HepG2 (cell line): ENCODE measurements at regions not wholly inside any gene's neighbourhood (a gene's known extent, or its start where the extent isn't known, plus 50 kb on each side); places are given as distances from the start of the nearest gene placed in this dataset.

ENCODE experiments used
- ATAC-seq: fragments of 200-7000 bp; cut with Tn5 transposase; 3 replicates; pipeline ENCODE4 v1.9.1; 2020; ENCODE audit warnings: mild to moderate bottlenecking, moderate library complexity
- BruUV-seq: library from RNA; stranded (reverse); fragments of 400-500 nt; replicated peaks from 2 replicates; lab custom pipeline; 2021; lab: Mats Ljungman, UMichigan
- CTCF ChIA-PET: fragments of 300-600 bp; formaldehyde crosslinking; extraction: SDS; loops from one replicate; lab custom pipeline; 2021; ENCODE audit warnings: low total read pairs, inconsistent platforms, low intra/inter-chr PET ratio; lab: Yijun Ruan, JAX
- POLR2A ChIA-PET: fragments of 350-600 bp; sonication (Branson Sonifier 250); formaldehyde crosslinking; loops from one replicate; lab custom pipeline; 2020; ENCODE audit warnings: antibody characterized with exemption, inconsistent platforms; lab: Yijun Ruan, JAX
- DNase-seq: peaks from one replicate; pipeline ENCODE4 v3.0.0-alpha.2; 2015; ENCODE audit warnings: low spot score
- FAIRE-seq: peaks from 3 replicates; lab custom pipeline; 2011; peaks lifted over from hg19 to GRCh38; lab: Jason Lieb, UNC
- H2AFZ ChIP-seq: one replicate; pipeline ENCODE4 v1.6.1; 2011; ENCODE audit warnings: low read length, inconsistent platforms
- H3K27ac ChIP-seq: fragments of 300-600 bp; 3 replicates; pipeline ENCODE4 v1.8.0; 2011; ENCODE audit warnings: mixed run types, mild to moderate bottlenecking, mixed read lengths, low read length, inconsistent platforms; ENCODE audit not compliant: insufficient read depth; ENCODE audit errors: extremely low read length
- H3K27me3 ChIP-seq, 2 experiments: fragments of 200-600 bp in 1 of 2; 2 replicates in 1 of 2; 3 replicates in 1 of 2; pipeline versions ENCODE4 v1.6.0 to v1.8.0; 2011; ENCODE audit warnings: low read length in 2 of 2, mild to moderate bottlenecking in 2 of 2, moderate library complexity in 2 of 2, inconsistent platforms in 1 of 2; ENCODE audit not compliant: insufficient read depth in 2 of 2, control insufficient read depth in 1 of 2
- H3K36me3 ChIP-seq, 2 experiments: fragments of 200-600 bp in 1 of 2; replicated peaks in 1 of 2; 2 replicates in 1 of 2; 3 replicates in 1 of 2; pipeline versions ENCODE4 v1.5.1 to v1.8.0; 2011; ENCODE audit warnings: low read length in 2 of 2, inconsistent platforms in 1 of 2; ENCODE audit not compliant: insufficient read depth in 2 of 2, control insufficient read depth in 1 of 2
- H3K4me1 ChIP-seq: 2 replicates; pipeline ENCODE4 v1.5.1; 2012; ENCODE audit warnings: low read length, inconsistent platforms; ENCODE audit not compliant: insufficient read depth
- H3K4me2 ChIP-seq: 2 replicates; pipeline ENCODE4 v1.6.0; 2011; ENCODE audit warnings: low read depth, low read length, inconsistent platforms
- H3K4me3 ChIP-seq, 3 experiments: fragments of 200-600 bp in 1 of 3; sonication (generic), shearing (Covaris generic) in 1 of 3; replicated peaks in 1 of 3; 2 replicates each; pipeline ENCODE4 v1.5.1; 2011 to 2016; ENCODE audit warnings: low read length in 3 of 3, inconsistent platforms in 2 of 3, low read depth in 2 of 3, mild to moderate bottlenecking in 2 of 3, control low read depth in 1 of 3, mixed read lengths in 1 of 3; ENCODE audit not compliant: insufficient read depth in 1 of 3
- H3K79me2 ChIP-seq: one replicate; pipeline ENCODE4 v1.6.1; 2011; ENCODE audit warnings: low read length, inconsistent platforms; ENCODE audit not compliant: insufficient read depth
- H3K9ac ChIP-seq: 2 replicates; pipeline ENCODE4 v1.6.0; 2011; ENCODE audit warnings: mild to moderate bottlenecking, low read depth, low read length, inconsistent platforms; ENCODE audit not compliant: insufficient read depth
- H3K9me3 ChIP-seq: 2 replicates; pipeline ENCODE4 v1.5.1; 2012; ENCODE audit warnings: mild to moderate bottlenecking, low read length
- H4K20me1 ChIP-seq: 2 replicates; pipeline ENCODE4 v1.6.0; 2011; ENCODE audit warnings: inconsistent platforms, mild to moderate bottlenecking, low read length, moderate library complexity; ENCODE audit not compliant: insufficient read depth
- ELF1 ChIP-seq: sonication (generic); formaldehyde crosslinking; IDR thresholded peaks from 2 replicates; pipeline ENCODE4 v1.4.0; 2020; ENCODE audit warnings: missing genetic modification reagents
- FOXK1 ChIP-seq: sonication (generic); formaldehyde crosslinking; IDR thresholded peaks from 2 replicates; pipeline ENCODE4 v1.4.0; 2020; ENCODE audit warnings: low read depth, missing genetic modification reagents, borderline replicate concordance
- MZF1 ChIP-seq: sonication (generic); formaldehyde crosslinking; IDR thresholded peaks from 2 replicates; pipeline ENCODE4 v1.8.1; 2023; ENCODE audit warnings: mild to moderate bottlenecking, missing genetic modification reagents, borderline replicate concordance
- SALL1 ChIP-seq: sonication (generic); formaldehyde crosslinking; IDR thresholded peaks from 2 replicates; pipeline ENCODE4 v1.8.0; 2022; ENCODE audit warnings: mild to moderate bottlenecking, missing genetic modification reagents
- ZNF354B ChIP-seq: sonication (generic); formaldehyde crosslinking; IDR thresholded peaks from 2 replicates; pipeline ENCODE4 v1.8.0; 2022; ENCODE audit warnings: mild to moderate bottlenecking, missing genetic modification reagents
- ZNF644 ChIP-seq: IDR thresholded peaks from 2 replicates; pipeline ENCODE4 v1.6.1; 2016; ENCODE audit warnings: low read depth
- ZNF761 ChIP-seq: sonication (generic); formaldehyde crosslinking; conservative IDR thresholded peaks from 2 replicates; pipeline ENCODE4 v1.4.0; 2020; ENCODE audit warnings: mild to moderate bottlenecking, missing genetic modification reagents
- ZNF768 ChIP-seq: sonication (generic); formaldehyde crosslinking; IDR thresholded peaks from 2 replicates; pipeline ENCODE4 v1.4.0; 2020; ENCODE audit warnings: missing genetic modification reagents
- WGBS: methylation state at CpG from one replicate; pipeline ENCODE4 v1.1.6; 2017; ENCODE audit warnings: low lambda C conversion rate; 5-methylcytosine and 5-hydroxymethylcytosine counted together
- in situ Hi-C: cut with HindIII; loops from 2 replicates; pipeline ENCODE4 v1.10.0; 2017; ENCODE audit warnings: low pct_unique_long_range_greater_than_20kb; ENCODE audit not compliant: extremely low pct_ligation_motif_present
- intact Hi-C: fragments of 100-400 bp; cut with micrococcal nuclease; formaldehyde crosslinking; loops from one replicate; pipeline ENCODE4 v1.10.0; 2022; ENCODE audit not compliant: unreplicated experiment
- TF ChIP-seq, protein P1 (sequence below): sonication (generic); formaldehyde crosslinking; IDR thresholded peaks from 2 replicates; pipeline ENCODE4 v1.8.1; 2023; ENCODE audit warnings: missing genetic modification reagents, inconsistent platforms, borderline replicate concordance

GRCh38 chr12:124489915-124490583 lies 77.4 kb downstream of the NCOR2 start (continued):
- TF ChIP-seq FOXK1 (CRISPR knock-in tag) (no peak), ZNF354B (CRISPR knock-in tag) (no peak), ELF1 (CRISPR knock-in tag) (no peak)

- H3K4me2 ChIP-seq, result no peak overlapping the region
- H2AFZ ChIP-seq, result no peak overlapping the region
- H3K27me3 ChIP-seq, result no peaks in the 10 kb centered on the region; a peak in 1 of 5 replicates
- ChIA-PET POLR2A (no interaction called here), CTCF (no interaction called here)
- DNase-seq (no peak), FAIRE-seq (no peak), ATAC-seq (no peak)
- BruUV-seq, result no TSS peak
- no peaks in the 10 kb centered on the region for H3K4me1 ChIP-seq
- intact Hi-C loops, result no loop called here
- TF ChIP-seq ZNF761 (no peak), ZNF768 (peak; percentile 91), MZF1 (no peak), SALL1 (CRISPR knock-in tag) (no peak), ZNF644 (CRISPR knock-in tag) (no peak)
- TF ChIP-seq, protein P1, sequence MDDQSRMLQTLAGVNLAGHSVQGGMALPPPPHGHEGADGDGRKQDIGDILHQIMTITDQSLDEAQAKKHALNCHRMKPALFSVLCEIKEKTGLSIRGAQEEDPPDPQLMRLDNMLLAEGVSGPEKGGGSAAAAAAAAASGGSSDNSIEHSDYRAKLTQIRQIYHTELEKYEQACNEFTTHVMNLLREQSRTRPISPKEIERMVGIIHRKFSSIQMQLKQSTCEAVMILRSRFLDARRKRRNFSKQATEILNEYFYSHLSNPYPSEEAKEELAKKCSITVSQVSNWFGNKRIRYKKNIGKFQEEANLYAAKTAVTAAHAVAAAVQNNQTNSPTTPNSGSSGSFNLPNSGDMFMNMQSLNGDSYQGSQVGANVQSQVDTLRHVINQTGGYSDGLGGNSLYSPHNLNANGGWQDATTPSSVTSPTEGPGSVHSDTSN (CRISPR knock-in tag), result no peak
- no peak overlapping the region for H3K9ac ChIP-seq
- no peaks in the 10 kb centered on the region for H3K79me2 ChIP-seq
- no peak overlapping the region for H3K4me3 ChIP-seq
- H4K20me1 ChIP-seq, result peaks cover 7% of the 10 kb centered on the region; the same call in 1 of the 2 replicates
- no peaks in the 10 kb centered on the region for H3K9me3 ChIP-seq
- peaks cover 15 to 26% of the 10 kb centered on the region in 2 experiments for H3K36me3 ChIP-seq
- no peak overlapping the region for H3K27ac ChIP-seq
- in situ Hi-C loops, result no loop called here
- WGBS, result 81% methylated on average over 6 of the region's 6 CpGs
Measured at GRCh38 chr12:124489220-124489619, 78.2 kb downstream of the NCOR2 start.
